ENCODE measurements at regions not wholly inside any gene's neighbourhood (a gene's known extent, or its start where the extent isn't known, plus 50 kb on each side); places are given as distances from the start of the nearest gene placed in this dataset.

GRCh38 chr11:92141159-92141558, 83.5 kb upstream of the FAT3 start:
- TF ChIP-seq, protein P1, sequence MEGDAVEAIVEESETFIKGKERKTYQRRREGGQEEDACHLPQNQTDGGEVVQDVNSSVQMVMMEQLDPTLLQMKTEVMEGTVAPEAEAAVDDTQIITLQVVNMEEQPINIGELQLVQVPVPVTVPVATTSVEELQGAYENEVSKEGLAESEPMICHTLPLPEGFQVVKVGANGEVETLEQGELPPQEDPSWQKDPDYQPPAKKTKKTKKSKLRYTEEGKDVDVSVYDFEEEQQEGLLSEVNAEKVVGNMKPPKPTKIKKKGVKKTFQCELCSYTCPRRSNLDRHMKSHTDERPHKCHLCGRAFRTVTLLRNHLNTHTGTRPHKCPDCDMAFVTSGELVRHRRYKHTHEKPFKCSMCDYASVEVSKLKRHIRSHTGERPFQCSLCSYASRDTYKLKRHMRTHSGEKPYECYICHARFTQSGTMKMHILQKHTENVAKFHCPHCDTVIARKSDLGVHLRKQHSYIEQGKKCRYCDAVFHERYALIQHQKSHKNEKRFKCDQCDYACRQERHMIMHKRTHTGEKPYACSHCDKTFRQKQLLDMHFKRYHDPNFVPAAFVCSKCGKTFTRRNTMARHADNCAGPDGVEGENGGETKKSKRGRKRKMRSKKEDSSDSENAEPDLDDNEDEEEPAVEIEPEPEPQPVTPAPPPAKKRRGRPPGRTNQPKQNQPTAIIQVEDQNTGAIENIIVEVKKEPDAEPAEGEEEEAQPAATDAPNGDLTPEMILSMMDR (conservative IDR thresholded peaks at IDR 0.05; ENCODE audit: low read depth, low read length): no peak
- TF ChIP-seq EZH2 (IDR thresholded peaks at IDR 0.05; ENCODE audit: borderline replicate concordance, low read depth, low read length, poor library complexity, severe bottlenecking): no peak
